Left ventricle myocardium inferior (tissue), 1 donor: ENCODE measurements at regions not wholly inside any gene's neighbourhood (a gene's known extent, or its start where the extent isn't known, plus 50 kb on each side); places are given as distances from the start of the nearest gene placed in this dataset.

Source experiments
- DNase-seq: peaks from one replicate; pipeline ENCODE4 v3.0.0-alpha.2; 2020
- H3K27ac ChIP-seq: fragments of 200-600 bp; replicated peaks from 2 replicates; pipeline ENCODE4 v1.8.0; 2021
- H3K27me3 ChIP-seq: fragments of 200-600 bp; 2 replicates; pipeline ENCODE4 v1.8.0; 2021; ENCODE audit warnings: low read depth
- H3K36me3 ChIP-seq: fragments of 200-600 bp; 2 replicates; pipeline ENCODE4 v1.8.0; 2021
- H3K4me1 ChIP-seq: fragments of 200-600 bp; 2 replicates; pipeline ENCODE4 v1.8.0; 2021
- H3K4me3 ChIP-seq: fragments of 200-600 bp; 2 replicates; pipeline ENCODE4 v1.8.0; 2021; ENCODE audit warnings: mild to moderate bottlenecking, moderate library complexity
- H3K9me3 ChIP-seq: fragments of 200-600 bp; replicated peaks from 2 replicates; pipeline ENCODE4 v1.8.0; 2021
- intact Hi-C: fragments of 100-400 bp; cut with micrococcal nuclease; formaldehyde crosslinking; loops from one replicate; pipeline ENCODE4 v1.11.0; 2022
- TF ChIP-seq, protein P1 (sequence below): fragments of 200-600 bp; IDR thresholded peaks from 2 replicates; pipeline ENCODE4 v1.8.0; 2021; ENCODE audit warnings: antibody characterized with exemption, mild to moderate bottlenecking, borderline replicate concordance
- donor health status: DM: no; HTN: yes; CAD: no; lungs with severe emphysema.

DNA sequence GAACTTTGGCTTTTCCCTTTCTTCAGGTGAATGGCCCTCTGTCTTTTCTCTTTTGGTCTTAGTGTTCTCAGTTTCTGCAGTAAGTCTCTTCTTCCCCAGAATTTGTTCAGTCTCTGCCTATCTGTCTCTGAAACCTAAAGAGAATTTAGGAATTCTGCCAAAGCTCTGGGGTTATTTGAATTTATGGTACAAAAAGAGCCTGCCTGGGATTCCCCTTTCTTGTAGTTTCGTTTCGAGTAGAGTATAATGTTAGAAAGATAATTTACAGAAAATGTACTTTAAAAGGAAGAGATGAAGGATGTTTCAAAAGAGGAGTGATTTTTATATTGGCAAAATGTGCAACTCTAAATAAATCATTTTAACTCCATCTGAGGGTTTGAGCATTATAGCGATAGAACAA, 247.4 kb upstream of the SATB1 start:
- no peak overlapping the region for H3K4me3 ChIP-seq
- TF ChIP-seq, protein P1, sequence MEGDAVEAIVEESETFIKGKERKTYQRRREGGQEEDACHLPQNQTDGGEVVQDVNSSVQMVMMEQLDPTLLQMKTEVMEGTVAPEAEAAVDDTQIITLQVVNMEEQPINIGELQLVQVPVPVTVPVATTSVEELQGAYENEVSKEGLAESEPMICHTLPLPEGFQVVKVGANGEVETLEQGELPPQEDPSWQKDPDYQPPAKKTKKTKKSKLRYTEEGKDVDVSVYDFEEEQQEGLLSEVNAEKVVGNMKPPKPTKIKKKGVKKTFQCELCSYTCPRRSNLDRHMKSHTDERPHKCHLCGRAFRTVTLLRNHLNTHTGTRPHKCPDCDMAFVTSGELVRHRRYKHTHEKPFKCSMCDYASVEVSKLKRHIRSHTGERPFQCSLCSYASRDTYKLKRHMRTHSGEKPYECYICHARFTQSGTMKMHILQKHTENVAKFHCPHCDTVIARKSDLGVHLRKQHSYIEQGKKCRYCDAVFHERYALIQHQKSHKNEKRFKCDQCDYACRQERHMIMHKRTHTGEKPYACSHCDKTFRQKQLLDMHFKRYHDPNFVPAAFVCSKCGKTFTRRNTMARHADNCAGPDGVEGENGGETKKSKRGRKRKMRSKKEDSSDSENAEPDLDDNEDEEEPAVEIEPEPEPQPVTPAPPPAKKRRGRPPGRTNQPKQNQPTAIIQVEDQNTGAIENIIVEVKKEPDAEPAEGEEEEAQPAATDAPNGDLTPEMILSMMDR: no peak
- no peak for DNase-seq

DNA sequence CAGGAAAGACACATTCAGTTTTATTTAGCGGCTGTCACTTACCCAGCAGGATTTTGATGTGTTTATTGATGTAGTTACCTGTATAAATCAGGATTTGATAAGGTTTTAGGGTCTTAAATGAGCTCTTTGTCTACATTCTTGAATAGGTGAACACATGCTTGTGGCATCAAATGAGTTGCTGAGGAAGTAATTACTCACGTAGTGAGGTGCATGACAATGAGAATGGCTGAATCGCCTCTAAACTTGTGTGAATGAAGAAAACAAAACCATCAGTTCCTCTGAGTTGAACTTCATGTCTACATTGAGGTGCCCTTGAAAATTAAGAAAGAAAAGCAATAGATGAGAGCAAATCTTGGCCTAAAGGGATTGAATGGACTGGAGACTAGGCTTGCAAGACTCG, 245.6 kb upstream of the SATB1 start:
- no peaks in the 10 kb centered on the region for H3K4me1 ChIP-seq
- intact Hi-C loops: no loop called here
- H3K4me3 ChIP-seq: no peak overlapping the region
- no peak overlapping the region for H3K27ac ChIP-seq
- no peak for DNase-seq
- H3K36me3 ChIP-seq: no peaks in the 10 kb centered on the region
- H3K9me3 ChIP-seq: no peaks in the 10 kb centered on the region
- H3K27me3 ChIP-seq: no peaks in the 10 kb centered on the region
- TF ChIP-seq, protein P1: no peak

More for the DNA sequence above, 247.4 kb upstream of the SATB1 start:
- Histone ChIP-seq H3K27ac (no peak overlapping the region), H3K9me3 (no peaks in the 10 kb centered on the region), H3K27me3 (no peaks in the 10 kb centered on the region), H3K36me3 (no peaks in the 10 kb centered on the region), H3K4me1 (no peaks in the 10 kb centered on the region)
- intact Hi-C loops: no loop called here

DNA sequence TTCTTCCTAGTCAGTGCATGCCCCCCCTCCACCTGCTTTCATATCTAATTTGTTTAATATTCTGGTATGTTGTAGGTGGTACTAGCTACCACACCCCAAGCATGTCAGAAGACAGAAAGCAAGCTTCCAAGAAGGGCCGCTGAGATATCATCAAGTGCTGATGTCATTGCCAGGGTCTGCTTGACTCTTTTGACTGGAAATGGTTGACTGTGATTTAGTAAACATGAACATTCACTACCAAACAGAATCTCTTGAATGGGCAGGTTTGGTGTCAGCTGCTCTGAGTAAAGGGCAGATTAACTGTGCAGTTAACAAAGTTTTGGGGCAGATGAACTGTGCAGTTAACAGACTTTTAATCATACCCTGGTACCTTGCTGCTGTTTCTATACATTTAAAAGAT, 244.2 kb upstream of the SATB1 start:
- intact Hi-C loops: no loop called here
- Histone ChIP-seq H3K9me3 (no peaks in the 10 kb centered on the region), H3K27me3 (no peaks in the 10 kb centered on the region), H3K4me1 (no peaks in the 10 kb centered on the region), H3K4me3 (no peak overlapping the region), H3K36me3 (no peaks in the 10 kb centered on the region), H3K27ac (no peak overlapping the region)
- no peak for DNase-seq
- TF ChIP-seq, protein P1: no peak

DNA sequence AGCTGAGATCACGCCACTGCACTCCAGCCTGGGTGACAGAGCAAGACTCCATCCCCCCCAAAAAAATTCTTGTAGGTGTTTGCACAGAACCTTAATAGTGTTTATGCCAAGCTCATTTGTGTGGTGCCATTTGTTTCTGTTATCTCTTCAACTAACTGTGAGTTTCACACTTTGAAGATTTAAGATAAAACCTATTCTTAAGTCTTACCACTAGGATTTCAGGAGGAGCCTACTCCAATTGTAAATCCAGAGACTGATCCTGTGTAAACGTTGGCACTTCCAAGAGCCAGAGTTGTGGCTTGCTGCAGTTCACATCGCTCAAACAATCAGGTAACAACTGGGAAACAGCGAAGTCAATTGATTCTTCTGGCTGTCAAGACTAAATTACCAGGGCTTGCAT, 242.4 kb upstream of the SATB1 start:
- H3K27me3 ChIP-seq: no peaks in the 10 kb centered on the region
- H3K9me3 ChIP-seq: no peaks in the 10 kb centered on the region
- no peak overlapping the region for H3K27ac ChIP-seq
- intact Hi-C loops: no loop called here
- H3K4me3 ChIP-seq: no peak overlapping the region
- no peaks in the 10 kb centered on the region for H3K4me1 ChIP-seq
- no peaks in the 10 kb centered on the region for H3K36me3 ChIP-seq
- DNase-seq: no peak
- TF ChIP-seq, protein P1: no peak

DNA sequence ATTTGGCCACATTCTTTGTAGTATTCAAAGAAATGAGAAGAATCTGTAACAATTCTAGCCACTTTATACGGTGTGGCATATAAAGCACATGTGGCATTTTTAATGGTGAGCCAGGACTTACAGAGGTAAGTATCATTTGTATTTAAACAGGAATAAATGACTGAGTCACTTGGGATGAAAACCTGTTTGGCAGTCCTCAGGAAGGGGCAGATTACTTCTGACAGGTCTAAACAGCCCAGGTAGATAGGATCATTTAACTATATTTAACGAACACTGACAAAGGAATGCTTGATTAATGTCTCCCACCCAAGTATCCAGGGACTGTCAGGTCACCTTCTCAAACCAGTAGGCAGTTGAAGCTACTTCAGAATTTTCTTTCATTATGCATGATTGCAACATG, 241.5 kb upstream of the SATB1 start:
- Histone ChIP-seq H3K36me3 (no peaks in the 10 kb centered on the region), H3K4me1 (no peaks in the 10 kb centered on the region), H3K4me3 (no peak overlapping the region), H3K27me3 (no peaks in the 10 kb centered on the region), H3K9me3 (no peaks in the 10 kb centered on the region), H3K27ac (no peak overlapping the region)
- DNase-seq: no peak
- intact Hi-C loops: no loop called here
- TF ChIP-seq, protein P1: no peak

DNA sequence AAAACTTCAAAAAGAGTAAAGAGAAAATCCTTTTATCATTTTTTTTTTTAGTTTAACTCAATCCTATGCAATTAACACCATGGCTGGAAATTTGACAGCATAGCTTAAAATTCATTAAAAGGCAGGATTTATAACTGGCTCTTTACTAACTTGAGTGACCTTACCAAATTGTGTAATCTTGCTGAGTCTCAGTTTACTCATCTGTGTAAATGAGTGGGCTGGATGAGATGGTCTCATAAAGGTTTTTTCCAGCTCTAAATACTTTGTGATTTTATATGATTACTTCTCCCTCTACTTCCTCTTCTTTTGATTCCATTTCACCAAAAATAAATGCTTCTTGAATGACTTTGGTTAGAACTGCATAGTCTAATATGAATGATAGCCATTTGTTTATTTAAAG, 234.9 kb upstream of the SATB1 start:
- H3K27me3 ChIP-seq: no peaks in the 10 kb centered on the region
- no peak overlapping the region for H3K27ac ChIP-seq
- H3K4me3 ChIP-seq: no peak overlapping the region
- no peaks in the 10 kb centered on the region for H3K36me3 ChIP-seq
- H3K9me3 ChIP-seq: peaks cover 8% of the 10 kb centered on the region
- intact Hi-C loops: no loop called here
- DNase-seq: no peak
- TF ChIP-seq, protein P1: no peak
- no peaks in the 10 kb centered on the region for H3K4me1 ChIP-seq
